ENCODE measurements at regions not wholly inside any gene's neighbourhood (a gene's known extent, or its start where the extent isn't known, plus 50 kb on each side); places are given as distances from the start of the nearest gene placed in this dataset.
"Not testable (repeated sequence)": the region's sequence is repeated elsewhere in the genome, so short reads cannot be mapped to it uniquely, and the experiment has no call there.

DNA sequence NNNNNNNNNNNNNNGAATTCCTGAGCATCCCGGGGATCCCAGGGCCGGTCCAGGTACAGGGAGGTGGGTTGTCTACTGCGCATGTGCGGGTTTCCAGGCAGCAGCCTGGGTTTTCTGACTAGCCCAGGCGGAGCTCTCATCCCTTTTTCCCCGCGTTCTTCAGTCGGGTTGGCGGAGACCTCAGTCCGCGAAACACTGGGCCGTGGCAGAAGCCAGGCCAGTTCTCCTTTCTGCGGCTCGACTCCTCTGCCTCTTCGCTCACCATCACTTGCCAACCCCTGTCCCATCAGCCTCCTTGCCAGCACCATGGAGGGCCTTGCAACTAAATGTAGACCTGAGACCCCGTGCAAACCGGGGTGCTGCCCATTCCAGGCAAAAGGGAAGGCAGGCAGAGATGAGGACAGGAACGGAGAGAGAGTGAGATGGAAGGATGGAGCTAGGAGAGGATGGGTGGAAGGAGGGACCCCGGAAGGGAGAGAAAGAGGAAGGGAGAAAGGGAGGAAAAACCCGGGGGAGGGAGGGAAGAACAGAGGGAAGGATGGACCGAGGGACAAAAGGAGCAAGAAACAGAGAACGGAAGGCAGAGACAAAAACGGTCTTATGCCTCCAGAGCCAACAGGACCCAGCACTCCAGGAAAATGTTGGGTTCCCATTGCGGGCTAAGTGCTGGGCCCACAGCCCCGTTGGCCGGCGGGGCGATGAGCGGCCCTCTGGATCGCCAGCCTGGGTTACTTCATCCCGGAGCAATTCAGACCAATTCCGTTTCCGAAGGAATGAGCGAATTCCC, 445.4 kb upstream of the DEFB115 start:
- H3K27ac ChIP-seq (ENCODE audit: control insufficient read depth, insufficient read depth, low read length) = no peak overlapping the region
- H2AFZ ChIP-seq (ENCODE audit: control insufficient read depth, low read length) = peak overlapping the region; percentile 33
- no peak for TF ChIP-seq EZH2 (IDR thresholded peaks at IDR 0.05; ENCODE audit: low read length)
- TF ChIP-seq, protein P1, sequence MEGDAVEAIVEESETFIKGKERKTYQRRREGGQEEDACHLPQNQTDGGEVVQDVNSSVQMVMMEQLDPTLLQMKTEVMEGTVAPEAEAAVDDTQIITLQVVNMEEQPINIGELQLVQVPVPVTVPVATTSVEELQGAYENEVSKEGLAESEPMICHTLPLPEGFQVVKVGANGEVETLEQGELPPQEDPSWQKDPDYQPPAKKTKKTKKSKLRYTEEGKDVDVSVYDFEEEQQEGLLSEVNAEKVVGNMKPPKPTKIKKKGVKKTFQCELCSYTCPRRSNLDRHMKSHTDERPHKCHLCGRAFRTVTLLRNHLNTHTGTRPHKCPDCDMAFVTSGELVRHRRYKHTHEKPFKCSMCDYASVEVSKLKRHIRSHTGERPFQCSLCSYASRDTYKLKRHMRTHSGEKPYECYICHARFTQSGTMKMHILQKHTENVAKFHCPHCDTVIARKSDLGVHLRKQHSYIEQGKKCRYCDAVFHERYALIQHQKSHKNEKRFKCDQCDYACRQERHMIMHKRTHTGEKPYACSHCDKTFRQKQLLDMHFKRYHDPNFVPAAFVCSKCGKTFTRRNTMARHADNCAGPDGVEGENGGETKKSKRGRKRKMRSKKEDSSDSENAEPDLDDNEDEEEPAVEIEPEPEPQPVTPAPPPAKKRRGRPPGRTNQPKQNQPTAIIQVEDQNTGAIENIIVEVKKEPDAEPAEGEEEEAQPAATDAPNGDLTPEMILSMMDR (optimal IDR thresholded peaks at IDR 0.05 in 1 of 3, IDR thresholded peaks at IDR 0.05 in 1 of 3, conservative IDR thresholded peaks at IDR 0.05 in 1 of 3; ENCODE audit: extremely low read depth in 1 of 3, insufficient read depth in 2 of 3, low read length in 3 of 3) = no peak
- no peaks in the 10 kb centered on the region for H3K36me3 ChIP-seq (ENCODE audit: control insufficient read depth in 2 of 2, extremely low read depth in 1 of 2, insufficient read depth in 2 of 2, low read length in 2 of 2)
- no peaks in the 10 kb centered on the region for H3K4me1 ChIP-seq (ENCODE audit: control insufficient read depth, extremely low read depth, insufficient read depth, low read length)
- no peak overlapping the region for H3K4me2 ChIP-seq (ENCODE audit: control insufficient read depth, extremely low read depth, insufficient read depth, low read depth, low read length)
- H3K4me3 ChIP-seq (ENCODE audit: control insufficient read depth in 2 of 3, extremely low read depth in 1 of 3, insufficient read depth in 2 of 3, low read depth in 1 of 3, low read length in 3 of 3) = no peak overlapping the region
- H3K27me3 ChIP-seq (ENCODE audit: control insufficient read depth, extremely low read depth, insufficient read depth, low read length) = no peaks in the 10 kb centered on the region
- FAIRE-seq (no peak), DNase-seq (ENCODE audit: low read depth, low spot score) (no peak)
- H3K9me3 ChIP-seq (ENCODE audit: control insufficient read depth, low read depth, low read length) = peaks cover 20% of the 10 kb centered on the region
- dilution Hi-C loops (cut with MboI; ENCODE audit: extremely low pct_ligation_motif_present, low sequenced_read_pairs) = no loop called here
- no peak overlapping the region for H3K9ac ChIP-seq (ENCODE audit: control insufficient read depth, extremely low read depth, insufficient read depth, low read length)
- H4K20me1 ChIP-seq (ENCODE audit: control insufficient read depth, extremely low read depth, insufficient read depth, low read length) = no peaks in the 10 kb centered on the region
- H3K9me1 ChIP-seq (ENCODE audit: control insufficient read depth, extremely low read depth, insufficient read depth, low read length) = no peaks in the 10 kb centered on the region
- no peaks in the 10 kb centered on the region for H3K79me2 ChIP-seq (ENCODE audit: control insufficient read depth, insufficient read depth, low read length)

DNA sequence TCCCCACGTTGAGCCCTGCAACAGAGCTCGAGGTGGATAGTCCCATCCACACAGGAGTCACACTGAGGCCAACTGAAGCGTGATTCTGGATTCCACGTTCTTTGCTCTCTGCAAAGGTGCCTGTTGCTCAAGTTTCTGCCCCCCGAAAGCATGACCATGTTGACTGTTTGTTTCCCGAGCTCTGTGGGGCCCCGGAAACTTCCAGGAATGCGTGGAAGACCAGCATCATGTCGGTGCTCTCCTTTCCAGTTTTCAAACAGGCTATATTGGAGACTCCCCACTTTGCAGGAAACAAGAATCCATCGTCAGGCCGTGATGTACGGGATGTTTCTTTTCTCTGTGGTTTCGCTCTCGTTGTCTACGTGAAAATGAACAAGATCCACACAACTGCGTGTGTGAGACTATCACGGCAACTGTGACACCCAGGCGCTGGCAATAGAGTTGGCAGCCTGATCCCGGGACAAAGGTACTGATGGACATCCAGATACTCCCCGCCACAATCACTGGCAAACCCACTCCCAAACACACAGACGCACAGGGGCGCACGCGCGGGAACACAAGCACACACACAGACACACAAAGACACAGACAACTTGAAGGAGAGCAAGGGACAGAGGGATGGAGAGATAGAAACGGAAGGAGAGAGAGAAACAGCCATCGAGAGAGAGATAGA, 444.6 kb upstream of the DEFB115 start:
- no peak for TF ChIP-seq EZH2 (IDR thresholded peaks at IDR 0.05; ENCODE audit: low read length)
- TF ChIP-seq, protein P1 (optimal IDR thresholded peaks at IDR 0.05 in 1 of 3, IDR thresholded peaks at IDR 0.05 in 1 of 3, conservative IDR thresholded peaks at IDR 0.05 in 1 of 3; ENCODE audit: extremely low read depth in 1 of 3, insufficient read depth in 2 of 3, low read length in 3 of 3) = no peak
- Histone ChIP-seq H3K9me3 (ENCODE audit: control insufficient read depth, low read depth, low read length) (peaks cover 20% of the 10 kb centered on the region), H3K79me2 (ENCODE audit: control insufficient read depth, insufficient read depth, low read length) (no peaks in the 10 kb centered on the region), H3K9me1 (ENCODE audit: control insufficient read depth, extremely low read depth, insufficient read depth, low read length) (no peaks in the 10 kb centered on the region), H3K27me3 (ENCODE audit: control insufficient read depth, extremely low read depth, insufficient read depth, low read length) (no peaks in the 10 kb centered on the region), H3K4me3 (ENCODE audit: control insufficient read depth in 2 of 3, extremely low read depth in 1 of 3, insufficient read depth in 2 of 3, low read depth in 1 of 3, low read length in 3 of 3) (no peak overlapping the region), H3K36me3 (ENCODE audit: control insufficient read depth in 2 of 2, extremely low read depth in 1 of 2, insufficient read depth in 2 of 2, low read length in 2 of 2) (no peaks in the 10 kb centered on the region), H3K9ac (ENCODE audit: control insufficient read depth, extremely low read depth, insufficient read depth, low read length) (no peak overlapping the region), H2AFZ (ENCODE audit: control insufficient read depth, low read length) (no peak overlapping the region), H4K20me1 (ENCODE audit: control insufficient read depth, extremely low read depth, insufficient read depth, low read length) (no peaks in the 10 kb centered on the region), H3K4me2 (ENCODE audit: control insufficient read depth, extremely low read depth, insufficient read depth, low read depth, low read length) (no peak overlapping the region), H3K4me1 (ENCODE audit: control insufficient read depth, extremely low read depth, insufficient read depth, low read length) (no peaks in the 10 kb centered on the region), H3K27ac (ENCODE audit: control insufficient read depth, insufficient read depth, low read length) (no peak overlapping the region)
- dilution Hi-C loops (cut with MboI; ENCODE audit: extremely low pct_ligation_motif_present, low sequenced_read_pairs) = no loop called here
- no peak for FAIRE-seq
- DNase-seq (ENCODE audit: low read depth, low spot score) = no peak

DNA sequence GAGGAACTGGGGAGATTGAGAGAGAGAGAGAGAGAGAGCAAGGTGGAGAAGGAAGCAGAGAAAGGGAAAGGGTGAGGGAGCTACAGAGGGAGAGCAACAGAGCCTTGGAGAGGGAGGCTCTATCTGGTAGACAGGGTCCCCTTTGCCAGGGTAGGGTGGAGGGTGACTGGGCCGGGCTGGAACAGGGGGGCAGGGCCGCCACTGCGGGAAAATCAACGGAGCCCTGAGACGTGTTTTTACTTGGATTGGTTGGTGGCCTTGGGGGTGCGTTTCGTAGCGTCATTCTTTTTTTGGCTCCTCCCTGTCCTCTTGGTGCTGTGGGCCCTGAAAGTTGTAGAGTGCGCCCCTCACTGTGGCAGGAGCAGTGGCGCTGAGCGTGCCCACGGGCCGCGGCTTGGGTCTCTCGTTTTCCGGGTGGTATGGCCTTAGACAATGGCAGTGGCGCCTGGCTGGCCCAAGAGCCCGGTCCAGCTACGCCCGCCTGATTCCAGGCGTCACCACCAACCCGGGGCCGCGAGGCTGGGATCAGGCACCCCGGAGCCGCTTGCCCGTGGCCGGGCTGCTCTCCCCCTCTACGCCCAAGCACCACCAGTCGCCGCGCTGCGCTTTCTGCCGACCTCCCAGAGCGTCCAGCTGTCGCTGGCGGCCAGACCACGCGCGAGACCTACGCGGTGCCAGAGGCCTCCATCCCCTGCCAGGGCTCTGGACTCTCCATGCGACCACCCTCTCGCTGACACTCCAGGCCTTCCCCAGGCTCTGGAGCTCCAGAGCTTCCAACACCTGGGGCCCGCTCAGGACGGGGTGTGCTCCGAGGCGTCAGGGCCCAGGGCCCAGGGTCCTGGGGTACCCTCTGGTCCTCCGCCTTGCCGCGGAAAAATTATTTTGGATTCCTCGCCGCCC, 443.8 kb upstream of the DEFB115 start:
- dilution Hi-C loops (cut with MboI; ENCODE audit: extremely low pct_ligation_motif_present, low sequenced_read_pairs); H3K36me3 ChIP-seq (ENCODE audit: control insufficient read depth in 2 of 2, extremely low read depth in 1 of 2, insufficient read depth in 2 of 2, low read length in 2 of 2); H3K79me2 ChIP-seq (ENCODE audit: control insufficient read depth, insufficient read depth, low read length); H3K4me1 ChIP-seq (ENCODE audit: control insufficient read depth, extremely low read depth, insufficient read depth, low read length); H2AFZ ChIP-seq (ENCODE audit: control insufficient read depth, low read length); H3K27ac ChIP-seq (ENCODE audit: control insufficient read depth, insufficient read depth, low read length); H4K20me1 ChIP-seq (ENCODE audit: control insufficient read depth, extremely low read depth, insufficient read depth, low read length); H3K4me3 ChIP-seq (ENCODE audit: control insufficient read depth in 2 of 3, extremely low read depth in 1 of 3, insufficient read depth in 2 of 3, low read depth in 1 of 3, low read length in 3 of 3); H3K27me3 ChIP-seq (ENCODE audit: control insufficient read depth, extremely low read depth, insufficient read depth, low read length); FAIRE-seq; DNase-seq (ENCODE audit: low read depth, low spot score); H3K9ac ChIP-seq (ENCODE audit: control insufficient read depth, extremely low read depth, insufficient read depth, low read length); H3K9me1 ChIP-seq (ENCODE audit: control insufficient read depth, extremely low read depth, insufficient read depth, low read length); H3K4me2 ChIP-seq (ENCODE audit: control insufficient read depth, extremely low read depth, insufficient read depth, low read depth, low read length): not testable (repeated sequence)
- H3K9me3 ChIP-seq (ENCODE audit: control insufficient read depth, low read depth, low read length) = peaks cover 20% of the 10 kb centered on the region

Measured in keratinocyte (primary cell).